NCI-H446 (cell line): ENCODE measurements at regions not wholly inside any gene's neighbourhood (a gene's known extent, or its start where the extent isn't known, plus 50 kb on each side); places are given as distances from the start of the nearest gene placed in this dataset.
"Not testable (repeated sequence)": the region's sequence is repeated elsewhere in the genome, so short reads cannot be mapped to it uniquely, and the experiment has no call there.

ENCODE experiments used
- DNase-seq, 2 experiments: peaks; one replicate each; lab custom pipeline; 2025; lab: John Stamatoyannopoulos, UW

DNA sequence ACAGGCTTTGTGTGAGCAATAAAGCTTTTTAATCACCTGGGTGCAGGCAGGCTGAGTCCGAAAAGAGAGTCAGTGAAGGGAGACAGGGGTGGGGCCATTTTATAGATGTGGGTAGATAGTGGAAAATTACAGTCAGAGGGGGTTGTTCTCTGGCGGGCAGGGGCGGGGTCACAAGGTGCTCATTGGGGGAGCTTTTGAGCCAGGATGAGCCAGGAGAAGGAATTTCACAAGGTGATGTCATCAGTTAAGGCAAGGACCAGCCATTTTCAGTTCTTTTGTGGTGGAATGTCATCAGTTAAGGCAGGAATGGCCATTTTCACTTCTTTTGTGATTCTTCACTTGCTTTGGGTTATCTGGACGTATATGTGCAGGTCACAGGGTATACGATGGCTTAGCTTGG lies 571.3 kb upstream of the PCDH7 start:
- DNase-seq, result not testable (repeated sequence)

DNA sequence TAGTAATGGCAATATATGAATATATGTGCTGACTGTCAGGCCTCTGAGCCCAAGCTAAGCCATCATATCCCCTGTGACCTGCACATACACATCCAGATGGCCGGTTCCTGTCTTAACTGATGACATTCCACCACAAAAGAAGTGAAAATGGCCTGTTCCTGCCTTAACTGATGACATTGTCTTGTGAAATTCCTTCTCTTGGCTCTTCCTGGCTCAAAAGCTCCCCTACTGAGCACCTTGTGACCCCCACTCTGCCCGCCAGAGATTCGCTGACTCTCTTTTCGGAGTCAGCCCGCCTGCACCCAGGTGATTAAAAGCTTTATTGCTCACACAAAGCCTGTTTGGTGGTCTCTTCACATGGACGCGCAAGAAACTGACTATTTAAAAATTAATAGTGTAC lies 570.6 kb upstream of the PCDH7 start:
- not testable (repeated sequence) for DNase-seq

DNA sequence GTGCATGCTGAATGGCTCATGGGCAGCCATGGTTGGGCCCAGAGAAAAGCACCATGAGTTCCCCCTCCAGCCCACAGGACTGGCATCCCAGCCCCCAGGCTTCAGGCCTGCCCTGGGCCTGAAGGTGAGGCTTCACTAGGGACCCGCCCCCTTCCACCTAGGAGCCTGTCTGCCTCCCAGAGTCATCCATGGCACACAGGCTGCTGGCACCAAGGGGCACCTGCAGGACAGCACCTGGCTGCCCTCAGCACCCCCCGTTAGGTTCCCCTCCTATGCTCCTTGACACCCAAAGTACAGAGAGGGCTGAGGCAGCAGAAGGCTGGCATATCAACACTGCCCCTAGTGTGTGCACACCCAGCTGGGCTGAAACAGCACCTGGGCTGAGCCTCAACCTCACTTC lies 566.7 kb upstream of the PCDH7 start:
- DNase-seq, result no peak

DNA sequence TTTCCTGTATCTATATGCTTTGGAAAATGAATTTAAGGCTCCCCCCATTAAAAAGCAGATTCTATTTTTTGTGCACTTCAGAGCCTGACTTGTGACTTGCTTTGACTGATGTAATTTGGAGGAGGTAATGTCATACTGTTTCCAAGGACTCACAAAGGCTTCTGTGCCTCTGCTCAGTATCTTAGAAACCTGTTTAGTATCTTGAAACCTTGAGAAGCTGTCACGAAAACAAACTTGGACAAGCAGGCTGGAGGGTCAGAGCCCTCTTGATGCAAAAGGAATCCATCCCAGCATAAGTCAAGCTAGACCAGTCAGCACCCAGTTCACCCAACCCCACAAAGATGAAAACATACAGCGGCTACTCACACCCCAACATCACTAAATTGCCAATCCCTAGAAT lies 560.0 kb upstream of the PCDH7 start:
- DNase-seq, result no peak

DNA sequence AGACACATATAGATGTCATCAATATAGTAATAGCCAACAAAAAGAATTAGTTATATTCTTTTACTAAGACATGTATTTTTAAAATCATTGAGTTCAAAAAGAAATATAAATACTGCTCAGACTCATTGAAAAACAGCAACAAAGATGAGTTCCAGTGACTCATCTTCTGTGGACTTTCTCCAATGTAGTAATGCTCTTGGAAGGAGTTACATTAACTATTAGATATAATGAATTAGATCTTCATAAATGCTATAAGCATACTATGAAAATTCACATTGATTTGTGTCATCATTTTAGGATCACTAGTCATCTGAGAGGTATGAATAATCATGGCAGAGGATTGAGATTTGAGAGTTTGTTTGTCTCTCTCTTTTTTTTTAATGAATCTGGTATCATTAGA lies 547.8 kb upstream of the PCDH7 start:
- DNase-seq, result no peak

DNA sequence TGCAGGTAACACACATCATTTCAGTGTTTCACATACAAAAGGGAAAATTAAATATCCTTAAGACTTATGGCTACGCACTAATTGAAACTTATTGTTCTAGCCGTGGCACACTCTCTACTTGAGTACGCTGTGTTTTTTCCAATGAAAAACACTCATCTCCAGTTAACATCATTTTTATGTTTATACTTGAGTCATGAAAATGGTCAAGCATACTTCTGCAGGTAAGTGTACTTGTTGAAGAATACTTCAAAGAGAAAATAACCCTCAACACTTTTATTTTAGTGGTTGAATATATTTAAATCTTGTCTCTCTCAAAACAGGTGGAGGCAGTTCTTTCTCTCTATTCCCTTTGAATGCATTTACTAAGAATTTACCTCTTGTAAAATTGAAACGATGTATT lies 538.7 kb upstream of the PCDH7 start:
- DNase-seq, result no peak

DNA sequence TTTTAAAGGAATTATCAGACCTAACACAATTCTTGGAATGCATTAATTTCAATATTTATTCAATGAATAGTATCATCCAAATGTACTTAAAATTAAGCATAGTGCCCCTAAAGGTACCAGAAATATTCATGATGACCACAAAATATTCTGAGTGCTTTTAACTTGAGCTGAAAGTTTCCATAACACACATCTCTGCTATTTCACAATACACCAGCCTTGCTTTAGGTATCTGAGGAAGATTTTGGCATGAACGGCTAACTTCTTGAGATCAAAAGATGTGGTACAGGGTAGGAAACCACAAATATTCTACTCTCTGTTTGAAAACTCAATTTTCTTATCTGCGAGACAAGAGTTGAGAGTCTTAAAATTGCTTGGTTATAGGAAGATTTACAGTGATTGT lies 538.3 kb upstream of the PCDH7 start:
- no peak for DNase-seq

DNA sequence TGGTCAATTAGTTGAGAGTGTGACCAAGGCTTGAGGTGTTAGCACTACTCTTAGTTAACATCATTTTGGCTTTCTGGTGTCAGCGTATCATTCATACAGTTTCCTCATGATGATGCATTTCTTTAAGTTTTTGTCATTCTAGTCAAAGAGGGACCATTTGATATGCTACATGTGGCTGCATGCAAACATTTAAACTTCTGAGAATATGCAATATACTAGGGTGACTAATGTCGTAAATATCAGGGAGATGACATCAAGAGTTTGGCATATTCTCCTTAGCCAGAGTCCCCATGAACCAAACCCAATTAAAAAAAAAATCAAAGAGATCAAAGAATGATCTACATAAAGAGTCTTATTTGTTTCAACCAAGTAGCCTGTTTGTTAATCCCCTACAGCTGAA lies 537.4 kb upstream of the PCDH7 start:
- no peak for DNase-seq

DNA sequence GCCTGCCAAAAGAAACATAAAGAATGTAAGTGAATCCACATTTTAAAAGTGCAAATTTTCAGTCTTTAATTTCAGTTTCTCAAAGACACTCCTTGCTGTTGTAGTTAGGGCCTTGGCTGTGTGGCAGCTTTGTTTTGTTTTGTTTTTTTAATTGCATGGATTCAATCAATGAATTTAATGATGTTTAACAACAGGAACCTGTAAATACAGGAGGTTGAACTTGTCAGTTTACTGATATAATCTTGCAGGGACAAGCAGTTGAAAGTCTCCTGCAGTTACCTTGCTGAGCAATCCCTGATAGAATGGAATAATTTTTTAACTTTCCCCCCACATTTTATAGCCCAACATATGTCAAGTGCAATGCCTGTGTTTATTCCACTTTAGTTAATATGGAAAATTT lies 528.3 kb upstream of the PCDH7 start:
- peak in 1 of 2 experiments; percentile 7 for DNase-seq

DNA sequence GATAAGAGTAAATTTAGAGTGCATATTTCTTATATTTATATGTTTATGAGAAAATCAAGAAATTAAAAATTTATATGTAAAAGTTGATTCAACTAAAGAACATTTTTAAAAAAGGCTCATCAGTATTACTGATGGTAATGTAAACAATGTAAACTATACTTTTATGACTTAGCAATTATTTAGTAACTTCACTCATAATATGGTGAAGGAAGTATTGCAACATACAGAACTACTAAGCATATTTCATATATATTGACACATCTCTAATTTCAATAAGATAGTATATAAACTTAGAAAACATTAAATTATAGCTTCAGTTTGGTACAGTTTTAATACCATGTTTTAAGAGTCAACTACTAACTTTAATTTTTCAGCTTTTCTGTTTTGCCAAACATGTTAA lies 512.8 kb upstream of the PCDH7 start:
- no peak for DNase-seq

DNA sequence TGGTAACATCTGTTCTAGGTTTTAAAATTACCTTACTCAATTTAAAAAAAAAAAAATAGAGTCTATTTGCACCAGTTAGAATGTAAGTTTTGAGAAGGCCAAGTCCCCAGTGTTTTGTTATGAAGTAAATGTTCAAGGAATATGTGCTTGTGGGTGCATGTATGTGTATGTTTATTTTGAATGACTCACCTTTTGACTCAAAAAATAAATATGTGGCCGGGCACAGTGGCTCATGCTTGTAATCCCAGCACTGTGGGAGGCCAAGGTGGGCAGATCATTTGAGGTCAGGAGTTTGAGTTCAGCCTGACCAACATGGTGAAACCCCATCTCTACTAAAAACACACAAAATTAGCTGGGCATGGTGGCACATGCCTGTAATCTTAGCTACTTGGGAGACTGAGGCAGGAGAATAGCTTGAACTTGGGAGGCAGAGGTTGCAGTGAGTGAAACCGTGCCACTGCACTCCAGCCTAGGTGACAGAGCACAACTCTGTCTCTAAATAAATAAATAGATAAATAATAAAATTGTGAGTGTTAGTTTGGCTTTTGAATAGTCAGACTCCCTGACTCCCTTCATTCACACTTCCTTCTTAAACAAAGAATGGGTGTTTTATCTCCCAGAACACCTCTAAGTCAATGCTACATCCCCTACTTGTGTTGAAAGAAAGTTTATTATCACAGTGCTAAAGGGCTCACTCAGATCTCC lies 511.3 kb upstream of the PCDH7 start:
- no peak for DNase-seq

DNA sequence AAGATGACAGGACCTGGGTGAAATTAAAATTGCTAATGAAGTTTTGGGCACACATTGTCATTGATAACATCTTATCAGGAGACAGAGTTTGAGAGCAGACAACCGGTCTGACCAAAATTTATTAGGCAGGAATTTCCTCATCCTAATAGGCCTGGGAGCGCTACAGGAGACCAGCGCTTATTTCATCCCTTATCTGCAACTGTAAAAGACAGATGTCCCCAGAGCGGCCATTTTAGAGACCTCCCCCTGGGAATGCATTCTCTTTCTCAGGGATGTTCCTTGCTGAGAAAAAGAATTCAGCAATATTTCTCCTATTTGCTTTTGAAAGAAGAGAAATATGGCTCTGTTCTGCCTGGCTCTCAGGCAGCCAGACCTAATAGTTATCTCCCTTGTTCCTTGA lies 504.2 kb upstream of the PCDH7 start:
- not testable (repeated sequence) for DNase-seq

DNA sequence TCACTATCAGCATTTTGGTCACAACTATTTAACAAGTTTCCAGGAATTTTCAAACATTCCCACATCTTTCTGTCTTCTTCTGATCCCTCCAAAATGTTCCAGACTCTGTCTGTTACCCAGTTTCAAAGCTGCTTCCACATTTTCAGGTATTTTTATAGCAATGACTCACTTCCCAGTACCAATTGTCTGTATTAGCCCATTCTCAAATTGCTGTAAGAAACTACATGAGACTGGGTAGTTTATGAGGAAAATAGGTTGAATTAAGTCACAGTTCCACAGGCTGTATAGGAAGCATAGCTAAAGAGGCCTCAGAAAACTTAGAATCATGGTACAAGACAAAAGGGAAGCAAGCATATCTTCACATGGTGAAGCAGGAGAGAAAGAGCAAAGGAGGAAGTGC lies 475.0 kb upstream of the PCDH7 start:
- no peak for DNase-seq

DNA sequence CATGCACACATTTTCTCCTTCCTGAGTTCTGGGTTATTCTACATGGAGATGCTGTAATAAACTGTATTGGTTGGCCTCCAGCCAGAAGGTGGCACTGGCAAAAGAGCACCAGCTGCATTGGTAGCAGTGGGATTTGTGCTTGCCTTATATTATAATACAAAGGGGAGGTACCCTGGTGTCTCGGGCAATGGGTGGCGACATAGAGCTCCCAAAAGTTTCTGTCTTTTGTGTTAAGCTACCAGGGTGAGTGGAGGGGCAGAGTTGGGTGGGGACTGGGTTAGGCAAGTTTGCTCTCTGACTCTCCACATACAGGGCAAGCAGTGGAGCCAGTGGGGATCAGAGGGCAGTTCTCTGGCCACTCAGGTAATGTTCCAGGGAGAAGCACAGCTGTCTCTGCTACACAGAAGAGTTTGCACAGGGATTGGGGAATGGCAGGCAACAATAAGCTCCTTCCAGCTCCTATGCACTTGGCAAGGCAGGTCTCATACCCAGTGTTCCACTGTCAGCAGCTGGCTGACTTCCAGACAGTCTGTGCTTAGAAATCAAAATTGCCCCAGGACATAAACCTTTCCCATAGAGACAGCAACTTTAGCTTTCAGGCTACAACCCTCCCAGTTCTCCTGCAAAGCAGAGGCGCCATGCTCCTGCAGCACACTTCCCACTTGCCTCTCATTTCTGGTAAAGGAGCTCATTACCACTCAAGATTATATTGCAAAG lies 463.9 kb upstream of the PCDH7 start:
- DNase-seq, result peak; percentile 19 to 69

DNA sequence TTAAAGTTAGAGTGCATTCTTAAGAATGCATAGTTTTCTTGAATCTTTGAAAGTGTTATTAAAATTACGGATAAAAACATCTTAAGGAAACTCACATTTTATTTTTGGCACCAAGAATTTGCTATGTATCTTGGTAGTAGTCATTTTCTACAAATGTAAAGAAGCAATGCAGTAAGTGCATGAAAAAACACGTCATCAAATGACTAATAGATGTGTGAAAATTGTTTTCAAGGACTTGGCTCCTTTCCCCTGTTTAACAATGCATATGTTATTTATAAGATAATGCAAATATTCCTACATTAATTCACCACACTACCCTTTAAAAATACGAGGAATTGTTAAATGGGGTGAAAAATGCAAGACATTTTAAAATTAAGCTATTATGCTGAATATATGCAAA lies 461.2 kb upstream of the PCDH7 start:
- no peak for DNase-seq

DNA sequence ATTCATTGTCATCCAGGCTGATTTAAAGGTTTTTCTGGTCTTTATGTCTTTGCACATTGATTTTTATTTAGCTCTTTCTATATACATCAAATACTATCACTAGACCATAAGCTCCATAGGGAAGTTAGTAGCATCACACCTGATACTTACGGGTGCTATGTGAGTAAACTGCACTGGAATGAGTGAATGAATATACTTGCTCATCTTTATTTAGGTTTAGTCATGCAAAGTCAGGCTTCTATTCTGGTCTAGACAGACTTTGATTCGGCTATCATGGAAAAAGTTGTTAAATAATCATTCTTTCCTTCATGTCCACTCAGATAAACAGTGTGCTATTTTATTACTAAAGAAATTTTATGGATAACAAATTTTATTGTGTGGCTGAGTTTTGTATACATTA lies 457.8 kb upstream of the PCDH7 start:
- no peak for DNase-seq

DNA sequence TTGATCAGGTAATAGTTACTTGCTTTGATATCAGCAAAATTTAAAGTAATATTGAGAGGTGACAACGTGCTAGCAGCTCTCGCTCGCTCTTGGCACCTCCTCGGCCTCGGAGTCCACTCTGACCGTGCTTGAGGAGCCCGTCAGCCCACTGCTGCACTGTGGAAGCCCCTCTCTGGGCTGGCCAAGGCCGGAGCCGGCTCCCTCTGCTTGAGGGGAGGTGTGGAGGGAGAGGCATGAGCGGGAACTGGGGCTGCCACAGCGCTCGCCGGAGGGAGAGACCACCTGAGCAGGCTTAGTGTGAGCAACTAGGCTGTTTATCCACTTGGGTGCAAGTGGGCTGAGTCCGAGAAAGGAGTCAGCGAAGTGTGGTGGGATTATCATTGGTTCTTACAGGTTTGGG lies 455.7 kb upstream of the PCDH7 start:
- no peak for DNase-seq

DNA sequence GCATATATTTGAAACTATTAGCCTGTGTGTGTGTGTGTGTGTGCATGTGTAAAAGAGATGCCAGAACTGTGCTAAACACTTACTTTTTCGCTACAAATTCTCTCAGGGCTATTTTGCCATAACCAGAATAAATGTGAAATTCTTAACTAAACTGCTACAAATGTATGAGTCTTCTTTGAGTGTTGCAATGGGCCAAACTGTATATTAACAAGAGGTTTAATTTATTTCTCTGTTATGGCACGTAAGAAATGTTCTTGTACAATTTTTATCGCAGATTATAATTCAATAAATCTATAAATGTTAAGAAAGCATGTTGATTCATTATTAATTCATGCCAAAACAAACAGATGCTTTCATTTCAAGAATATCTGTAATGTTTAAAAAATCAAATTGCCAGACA lies 454.5 kb upstream of the PCDH7 start:
- DNase-seq, result no peak

DNA sequence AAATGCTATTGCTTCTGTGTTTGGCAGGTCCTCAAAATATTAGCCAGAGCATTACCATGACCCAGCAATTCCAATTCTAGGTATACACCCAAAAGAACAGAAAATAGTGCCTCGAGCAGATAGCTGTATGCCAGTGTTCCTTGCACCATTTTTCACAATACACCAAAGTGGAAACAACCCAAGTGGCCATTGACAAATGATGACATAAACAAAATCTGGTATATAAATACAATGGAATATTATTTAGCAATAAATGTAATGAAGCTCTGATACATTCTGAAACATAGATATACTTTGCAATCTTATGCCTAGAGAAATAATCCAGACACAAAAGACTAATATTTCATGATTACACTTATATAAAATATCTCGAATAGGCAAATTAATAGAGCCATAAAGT lies 451.8 kb upstream of the PCDH7 start:
- no peak for DNase-seq

DNA sequence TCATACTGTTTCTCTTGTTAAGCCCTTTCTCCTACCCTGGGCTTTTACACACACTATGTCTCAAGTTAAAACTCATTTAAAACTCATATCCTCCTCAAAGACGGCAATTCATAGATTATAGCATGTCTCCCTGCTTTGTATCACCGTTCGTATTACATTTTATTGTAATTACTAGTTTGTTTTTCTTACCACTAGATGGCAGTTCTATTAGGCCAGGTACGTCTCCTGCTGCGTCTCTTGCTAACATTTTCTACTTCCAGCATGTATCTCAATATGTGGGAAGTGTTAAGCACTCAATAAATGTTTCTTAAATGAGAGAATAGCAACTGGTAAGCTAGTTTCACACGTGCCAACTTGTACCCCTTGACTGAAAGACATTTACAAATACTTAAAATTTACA lies 450.3 kb upstream of the PCDH7 start:
- no peak for DNase-seq

DNA sequence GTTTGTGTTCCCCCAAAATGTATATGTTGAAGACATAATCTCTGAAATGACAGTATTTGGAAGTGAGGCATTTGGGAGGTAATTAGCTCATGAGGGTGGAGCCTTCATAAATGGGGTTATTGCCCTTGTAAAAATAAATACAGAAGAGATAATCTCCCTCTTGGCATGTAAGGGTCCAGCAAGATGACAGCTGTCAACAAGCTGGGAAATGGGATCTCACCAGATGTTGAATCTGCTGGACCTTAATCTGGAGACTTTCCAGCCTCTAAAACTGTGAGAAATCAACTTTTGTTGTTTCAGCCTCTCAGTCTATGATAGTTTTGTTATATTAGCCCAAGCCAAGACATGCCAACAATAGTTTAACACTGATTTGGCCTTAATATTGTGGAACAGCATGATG lies 438.2 kb upstream of the PCDH7 start:
- DNase-seq, result no peak

DNA sequence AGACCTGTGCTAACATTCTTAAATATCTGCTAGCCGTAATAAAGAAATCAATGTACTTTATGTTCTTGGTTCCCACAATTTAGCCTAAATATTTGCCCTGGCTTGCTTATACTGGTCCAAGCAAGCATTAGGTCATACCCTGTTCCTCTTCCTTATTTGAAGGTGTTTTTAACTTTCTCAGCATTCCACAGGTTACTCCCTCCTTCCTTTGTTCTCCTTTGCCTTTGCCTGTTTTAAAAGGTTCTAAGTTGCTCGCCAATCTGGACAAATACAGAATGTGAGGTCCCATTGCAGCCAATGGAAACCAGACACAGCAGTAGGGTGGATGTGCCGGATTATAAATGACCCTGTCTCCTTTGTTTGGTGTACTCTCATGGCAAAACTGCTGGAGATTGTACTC lies 436.8 kb upstream of the PCDH7 start:
- DNase-seq, result no peak

DNA sequence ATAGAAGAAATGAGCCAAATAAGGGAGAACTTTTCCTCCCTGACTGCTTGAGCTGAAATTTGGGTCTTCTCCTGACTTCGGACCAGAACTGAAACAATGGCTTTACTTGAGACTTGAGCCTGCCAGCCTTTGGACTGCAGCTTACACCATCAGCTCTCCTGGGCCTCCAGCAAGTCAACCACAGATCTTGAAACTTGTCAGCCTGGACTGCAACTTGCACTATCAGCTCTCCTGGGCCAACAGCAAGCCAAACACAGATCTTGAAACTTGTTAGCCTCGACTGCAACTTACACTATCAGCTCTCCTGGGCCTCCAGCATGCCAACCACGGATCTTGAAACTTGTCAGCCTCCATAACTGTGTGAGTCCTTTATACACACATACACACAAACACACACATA lies 425.9 kb upstream of the PCDH7 start:
- DNase-seq, result no peak

DNA sequence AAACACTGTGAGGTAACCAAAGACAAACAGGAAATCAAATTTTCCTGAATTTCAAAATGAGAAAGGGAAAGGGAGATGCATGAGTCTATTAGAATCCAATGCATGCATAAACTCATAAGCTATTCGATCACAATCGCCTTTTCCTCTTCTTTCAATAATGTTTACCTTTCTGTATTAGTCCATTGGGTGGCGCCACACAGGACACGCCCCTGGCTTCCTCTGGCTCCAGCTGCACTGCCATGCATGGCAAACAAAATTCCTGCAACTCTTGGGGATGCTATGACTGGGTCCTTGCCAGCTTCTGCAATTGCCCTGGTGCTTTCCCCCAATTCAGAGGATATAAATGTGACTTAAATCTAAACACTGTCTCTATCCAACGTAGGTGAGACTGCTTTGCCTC lies 424.5 kb upstream of the PCDH7 start:
- DNase-seq, result no peak
